Panc1 (cell line): ENCODE measurements at regions not wholly inside any gene's neighbourhood (a gene's known extent, or its start where the extent isn't known, plus 50 kb on each side); places are given as distances from the start of the nearest gene placed in this dataset.

Experiments
- CTCF ChIP-seq: fragments of 450-650 bp; IDR thresholded peaks from 2 replicates; pipeline ENCODE4 v1.5.1; 2017; ENCODE audit warnings: mild to moderate bottlenecking
- POLR2AphosphoS5 ChIP-seq: IDR thresholded peaks from 2 replicates; pipeline ENCODE4 v1.6.1; 2012; ENCODE audit warnings: mild to moderate bottlenecking, low read depth, low read length, moderate library complexity

GRCh38 chr5:167915237-167915636 lies 376.2 kb upstream of the WWC1 start:
- TF ChIP-seq CTCF (no peak), POLR2AphosphoS5 (no peak)
